ENCODE measurements at regions not wholly inside any gene's neighbourhood (a gene's known extent, or its start where the extent isn't known, plus 50 kb on each side); places are given as distances from the start of the nearest gene placed in this dataset.

- H3K36me3 ChIP-seq (ENCODE audit: control insufficient read depth in 2 of 2, insufficient read depth in 1 of 2, low read length in 2 of 2) = no peaks in the 10 kb centered on the region
- no peak overlapping the region for H3K27ac ChIP-seq (ENCODE audit: extremely low read depth, low read depth, low read length)
- peaks cover 23% of the 10 kb centered on the region for H3K4me1 ChIP-seq (ENCODE audit: control insufficient read depth, insufficient read depth, low read length)
- H3K9me3 ChIP-seq (ENCODE audit: control insufficient read depth, insufficient read depth, low read depth, low read length) = no peaks in the 10 kb centered on the region
- TF ChIP-seq TRIM28 (IDR thresholded peaks at IDR 0.05; ENCODE audit: borderline replicate concordance, low read length) = peak; percentile 9; the same call in 1 of the 2 replicates
- TF ChIP-seq, protein P1, sequence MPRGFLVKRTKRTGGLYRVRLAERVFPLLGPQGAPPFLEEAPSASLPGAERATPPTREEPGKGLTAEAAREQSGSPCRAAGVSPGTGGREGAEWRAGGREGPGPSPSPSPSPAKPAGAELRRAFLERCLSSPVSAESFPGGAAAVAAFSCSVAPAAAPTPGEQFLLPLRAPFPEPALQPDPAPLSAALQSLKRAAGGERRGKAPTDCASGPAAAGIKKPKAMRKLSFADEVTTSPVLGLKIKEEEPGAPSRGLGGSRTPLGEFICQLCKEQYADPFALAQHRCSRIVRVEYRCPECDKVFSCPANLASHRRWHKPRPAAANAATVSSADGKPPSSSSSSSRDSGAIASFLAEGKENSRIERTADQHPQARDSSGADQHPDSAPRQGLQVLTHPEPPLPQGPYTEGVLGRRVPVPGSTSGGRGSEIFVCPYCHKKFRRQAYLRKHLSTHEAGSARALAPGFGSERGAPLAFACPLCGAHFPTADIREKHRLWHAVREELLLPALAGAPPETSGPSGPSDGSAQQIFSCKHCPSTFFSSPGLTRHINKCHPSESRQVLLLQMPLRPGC (tag by site-specific recombination; IDR thresholded peaks at IDR 0.05) = 0 out of 2 replicates have a peak, but pooled peaks have one; percentile 16
- TF ChIP-seq, protein P2, sequence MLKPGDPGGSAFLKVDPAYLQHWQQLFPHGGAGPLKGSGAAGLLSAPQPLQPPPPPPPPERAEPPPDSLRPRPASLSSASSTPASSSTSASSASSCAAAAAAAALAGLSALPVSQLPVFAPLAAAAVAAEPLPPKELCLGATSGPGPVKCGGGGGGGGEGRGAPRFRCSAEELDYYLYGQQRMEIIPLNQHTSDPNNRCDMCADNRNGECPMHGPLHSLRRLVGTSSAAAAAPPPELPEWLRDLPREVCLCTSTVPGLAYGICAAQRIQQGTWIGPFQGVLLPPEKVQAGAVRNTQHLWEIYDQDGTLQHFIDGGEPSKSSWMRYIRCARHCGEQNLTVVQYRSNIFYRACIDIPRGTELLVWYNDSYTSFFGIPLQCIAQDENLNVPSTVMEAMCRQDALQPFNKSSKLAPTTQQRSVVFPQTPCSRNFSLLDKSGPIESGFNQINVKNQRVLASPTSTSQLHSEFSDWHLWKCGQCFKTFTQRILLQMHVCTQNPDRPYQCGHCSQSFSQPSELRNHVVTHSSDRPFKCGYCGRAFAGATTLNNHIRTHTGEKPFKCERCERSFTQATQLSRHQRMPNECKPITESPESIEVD (tag by site-specific recombination; IDR thresholded peaks at IDR 0.05) = peak; percentile 28; the same call in 1 of the 2 replicates
- TF ChIP-seq MEIS1 (CRISPR knock-in tag; IDR thresholded peaks at IDR 0.05; ENCODE audit: borderline replicate concordance) = no peak
- no peak for TF ChIP-seq ZNF664 (tag by site-specific recombination; IDR thresholded peaks at IDR 0.05)
- peak; percentile 54; the same call in 1 of the 2 replicates for TF ChIP-seq ZEB2 (tag by site-specific recombination; IDR thresholded peaks at IDR 0.05)
- peak; percentile 15; the same call in 1 of the 2 replicates for TF ChIP-seq OSR2 (tag by site-specific recombination; IDR thresholded peaks at IDR 0.05)
- 0 out of 2 replicates have a peak, but pooled peaks have one; percentile 36 for TF ChIP-seq ZNF629 (tag by site-specific recombination; IDR thresholded peaks at IDR 0.05)
- H3K4me3 ChIP-seq (ENCODE audit: low read depth, low read length) = no peak overlapping the region
- CTCF ChIA-PET = interaction anchor here (0.7 kb wide), 1 partner anchor 209 kb away, joined by 3 read pairs; no protein-coding TSS in a partner anchor
- POLR2A ChIA-PET = no interaction called here
Observed at GRCh38 chr1:219276049-219276738, 102.5 kb downstream of the LYPLAL1 start.

DNA sequence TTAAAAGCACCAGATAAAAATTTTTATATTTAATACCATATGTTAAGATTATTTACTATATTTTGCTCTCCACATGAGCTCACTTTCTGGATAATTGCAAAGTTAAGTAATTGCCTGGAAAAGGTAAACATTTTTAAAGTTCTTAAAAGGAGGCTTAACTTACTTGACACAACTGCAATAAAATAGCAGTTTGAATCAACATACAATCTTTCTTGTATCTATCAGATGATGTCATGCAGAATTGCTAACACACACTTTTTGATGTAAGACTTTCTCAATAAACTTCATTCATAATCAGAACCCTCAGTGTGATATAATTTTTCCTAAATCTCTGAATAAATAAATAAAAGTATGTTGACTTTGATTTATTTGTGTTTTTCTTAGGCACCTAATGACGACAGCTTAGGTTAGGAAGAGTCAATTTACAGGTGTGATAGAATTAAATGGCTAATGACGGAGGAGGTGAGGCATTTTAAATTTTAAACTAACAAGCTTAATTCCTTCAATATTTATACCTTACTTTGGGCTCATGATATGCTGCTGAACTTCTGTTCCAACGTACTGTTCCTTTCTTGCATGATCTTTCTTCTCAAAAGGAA, 99.5 kb downstream of the LYPLAL1 start:
- CTCF ChIA-PET = no interaction called here
- Histone ChIP-seq H3K27ac (ENCODE audit: extremely low read depth, low read depth, low read length) (no peak overlapping the region), H3K9me3 (ENCODE audit: control insufficient read depth, insufficient read depth, low read depth, low read length) (no peaks in the 10 kb centered on the region), H3K36me3 (ENCODE audit: control insufficient read depth in 2 of 2, insufficient read depth in 1 of 2, low read length in 2 of 2) (no peaks in the 10 kb centered on the region), H3K4me3 (ENCODE audit: low read depth, low read length) (no peak overlapping the region), H3K4me1 (ENCODE audit: control insufficient read depth, insufficient read depth, low read length) (peaks cover 11% of the 10 kb centered on the region)
- POLR2A ChIA-PET = no interaction called here
- TF ChIP-seq, protein P3, sequence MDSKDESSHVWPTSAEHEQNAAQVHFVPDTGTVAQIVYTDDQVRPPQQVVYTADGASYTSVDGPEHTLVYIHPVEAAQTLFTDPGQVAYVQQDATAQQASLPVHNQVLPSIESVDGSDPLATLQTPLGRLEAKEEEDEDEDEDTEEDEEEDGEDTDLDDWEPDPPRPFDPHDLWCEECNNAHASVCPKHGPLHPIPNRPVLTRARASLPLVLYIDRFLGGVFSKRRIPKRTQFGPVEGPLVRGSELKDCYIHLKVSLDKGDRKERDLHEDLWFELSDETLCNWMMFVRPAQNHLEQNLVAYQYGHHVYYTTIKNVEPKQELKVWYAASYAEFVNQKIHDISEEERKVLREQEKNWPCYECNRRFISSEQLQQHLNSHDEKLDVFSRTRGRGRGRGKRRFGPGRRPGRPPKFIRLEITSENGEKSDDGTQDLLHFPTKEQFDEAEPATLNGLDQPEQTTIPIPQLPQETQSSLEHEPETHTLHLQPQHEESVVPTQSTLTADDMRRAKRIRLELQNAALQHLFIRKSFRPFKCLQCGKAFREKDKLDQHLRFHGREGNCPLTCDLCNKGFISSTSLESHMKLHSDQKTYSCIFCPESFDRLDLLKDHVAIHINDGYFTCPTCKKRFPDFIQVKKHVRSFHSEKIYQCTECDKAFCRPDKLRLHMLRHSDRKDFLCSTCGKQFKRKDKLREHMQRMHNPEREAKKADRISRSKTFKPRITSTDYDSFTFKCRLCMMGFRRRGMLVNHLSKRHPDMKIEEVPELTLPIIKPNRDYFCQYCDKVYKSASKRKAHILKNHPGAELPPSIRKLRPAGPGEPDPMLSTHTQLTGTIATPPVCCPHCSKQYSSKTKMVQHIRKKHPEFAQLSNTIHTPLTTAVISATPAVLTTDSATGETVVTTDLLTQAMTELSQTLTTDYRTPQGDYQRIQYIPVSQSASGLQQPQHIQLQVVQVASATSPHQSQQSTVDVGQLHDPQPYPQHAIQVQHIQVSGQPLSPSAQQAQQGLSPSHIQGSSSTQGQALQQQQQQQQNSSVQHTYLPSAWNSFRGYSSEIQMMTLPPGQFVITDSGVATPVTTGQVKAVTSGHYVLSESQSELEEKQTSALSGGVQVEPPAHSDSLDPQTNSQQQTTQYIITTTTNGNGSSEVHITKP (tag by site-specific recombination; IDR thresholded peaks at IDR 0.05) = no peak
- TF ChIP-seq YY1 (tag by site-specific recombination; IDR thresholded peaks at IDR 0.05) (no peak), ZNF146 (tag by site-specific recombination; IDR thresholded peaks at IDR 0.05) (peak; percentile 41; the same call in 1 of the 2 replicates), ZNF335 (tag by site-specific recombination; conservative IDR thresholded peaks at IDR 0.05) (no peak), ZNF10 (tag by site-specific recombination; IDR thresholded peaks at IDR 0.05) (peak; percentile 18; the same call in 1 of the 2 replicates), ZFHX2 (tag by site-specific recombination; conservative IDR thresholded peaks at IDR 0.05) (no peak), ZFP69B (tag by site-specific recombination; IDR thresholded peaks at IDR 0.05) (peak; percentile 28; the same call in 1 of the 2 replicates), ZSCAN16 (tag by site-specific recombination; IDR thresholded peaks at IDR 0.05) (no peak), PRDM4 (tag by site-specific recombination; IDR thresholded peaks at IDR 0.05) (no peak)
- TF ChIP-seq, protein P4, sequence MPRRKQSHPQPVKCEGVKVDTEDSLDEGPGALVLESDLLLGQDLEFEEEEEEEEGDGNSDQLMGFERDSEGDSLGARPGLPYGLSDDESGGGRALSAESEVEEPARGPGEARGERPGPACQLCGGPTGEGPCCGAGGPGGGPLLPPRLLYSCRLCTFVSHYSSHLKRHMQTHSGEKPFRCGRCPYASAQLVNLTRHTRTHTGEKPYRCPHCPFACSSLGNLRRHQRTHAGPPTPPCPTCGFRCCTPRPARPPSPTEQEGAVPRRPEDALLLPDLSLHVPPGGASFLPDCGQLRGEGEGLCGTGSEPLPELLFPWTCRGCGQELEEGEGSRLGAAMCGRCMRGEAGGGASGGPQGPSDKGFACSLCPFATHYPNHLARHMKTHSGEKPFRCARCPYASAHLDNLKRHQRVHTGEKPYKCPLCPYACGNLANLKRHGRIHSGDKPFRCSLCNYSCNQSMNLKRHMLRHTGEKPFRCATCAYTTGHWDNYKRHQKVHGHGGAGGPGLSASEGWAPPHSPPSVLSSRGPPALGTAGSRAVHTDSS (tag by site-specific recombination; IDR thresholded peaks at IDR 0.05) = no peak
- TF ChIP-seq, protein P5, sequence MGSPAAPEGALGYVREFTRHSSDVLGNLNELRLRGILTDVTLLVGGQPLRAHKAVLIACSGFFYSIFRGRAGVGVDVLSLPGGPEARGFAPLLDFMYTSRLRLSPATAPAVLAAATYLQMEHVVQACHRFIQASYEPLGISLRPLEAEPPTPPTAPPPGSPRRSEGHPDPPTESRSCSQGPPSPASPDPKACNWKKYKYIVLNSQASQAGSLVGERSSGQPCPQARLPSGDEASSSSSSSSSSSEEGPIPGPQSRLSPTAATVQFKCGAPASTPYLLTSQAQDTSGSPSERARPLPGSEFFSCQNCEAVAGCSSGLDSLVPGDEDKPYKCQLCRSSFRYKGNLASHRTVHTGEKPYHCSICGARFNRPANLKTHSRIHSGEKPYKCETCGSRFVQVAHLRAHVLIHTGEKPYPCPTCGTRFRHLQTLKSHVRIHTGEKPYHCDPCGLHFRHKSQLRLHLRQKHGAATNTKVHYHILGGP (tag by site-specific recombination; IDR thresholded peaks at IDR 0.05) = peak; percentile 74
